ENCODE measurements at regions not wholly inside any gene's neighbourhood (a gene's known extent, or its start where the extent isn't known, plus 50 kb on each side); places are given as distances from the start of the nearest gene placed in this dataset.

- TF ChIP-seq POLR2AphosphoS5 (IDR thresholded peaks at IDR 0.05), result no peak
- TF ChIP-seq POLR2A (IDR thresholded peaks at IDR 0.05), result no peak
- TF ChIP-seq CTCF (IDR thresholded peaks at IDR 0.05 in 8 of 11, conservative IDR thresholded peaks at IDR 0.05 in 3 of 11), result no peak
Observed at GRCh38 chr5:32503261-32503660, 58.7 kb upstream of the ZFR start.
